HG02981 (cell line): ENCODE measurements at regions not wholly inside any gene's neighbourhood (a gene's known extent, or its start where the extent isn't known, plus 50 kb on each side); places are given as distances from the start of the nearest gene placed in this dataset.

Experiments used
- ATAC-seq: cut with Tn5 transposase; IDR thresholded peaks from one replicate; pipeline ENCODE4 v1.9.1; 2021; ENCODE audit warnings: mild to moderate bottlenecking, moderate library complexity; ENCODE audit not compliant: unreplicated experiment

DNA sequence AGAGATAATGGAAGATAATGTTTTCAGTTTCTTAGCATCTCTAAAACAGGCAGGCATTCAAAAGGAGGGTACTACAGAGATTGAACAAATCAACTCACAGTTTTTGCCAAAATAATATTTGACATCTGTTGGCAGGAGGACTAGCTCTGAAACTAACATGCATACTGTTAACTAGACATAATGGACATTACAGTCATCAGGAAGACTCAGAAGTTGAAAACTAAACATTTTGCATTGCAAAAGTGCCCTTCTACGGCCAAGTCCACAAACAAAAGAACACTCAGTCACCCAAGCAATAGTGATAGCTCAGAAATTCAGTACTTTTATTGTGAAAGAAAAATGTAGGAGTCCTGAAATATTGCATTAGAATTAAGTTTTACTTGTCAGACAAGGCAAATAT, 399.0 kb downstream of the HGF start:
- no peak for ATAC-seq

DNA sequence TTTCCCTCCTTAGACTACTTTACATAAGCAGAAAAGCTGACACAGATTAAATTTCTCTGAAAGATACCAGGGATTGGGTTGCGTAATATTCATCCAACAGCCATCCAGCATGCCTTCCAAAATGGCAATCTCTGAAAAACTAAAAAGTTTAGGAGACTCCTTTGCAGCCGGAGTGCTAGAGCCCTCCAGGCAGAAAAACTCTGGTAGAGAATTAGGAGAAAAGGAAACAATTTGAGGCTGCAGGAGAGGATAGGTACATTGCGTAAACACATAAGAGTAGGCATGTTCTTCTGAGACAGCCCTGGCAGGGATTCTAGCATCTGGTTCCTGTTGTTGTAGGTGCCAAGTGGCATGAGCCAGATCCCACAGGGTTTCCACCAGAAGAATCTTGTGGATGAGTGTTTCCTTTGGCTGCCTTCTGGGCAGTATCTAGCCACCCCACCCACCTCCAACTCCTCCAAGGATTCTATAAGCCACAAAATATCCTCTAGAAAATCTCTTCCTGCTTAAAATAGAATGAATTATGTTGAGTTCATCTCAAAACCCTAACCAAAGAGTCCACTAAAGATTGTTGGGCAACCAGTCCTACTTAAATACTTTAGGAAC, 402.4 kb downstream of the HGF start:
- ATAC-seq: no peak

DNA sequence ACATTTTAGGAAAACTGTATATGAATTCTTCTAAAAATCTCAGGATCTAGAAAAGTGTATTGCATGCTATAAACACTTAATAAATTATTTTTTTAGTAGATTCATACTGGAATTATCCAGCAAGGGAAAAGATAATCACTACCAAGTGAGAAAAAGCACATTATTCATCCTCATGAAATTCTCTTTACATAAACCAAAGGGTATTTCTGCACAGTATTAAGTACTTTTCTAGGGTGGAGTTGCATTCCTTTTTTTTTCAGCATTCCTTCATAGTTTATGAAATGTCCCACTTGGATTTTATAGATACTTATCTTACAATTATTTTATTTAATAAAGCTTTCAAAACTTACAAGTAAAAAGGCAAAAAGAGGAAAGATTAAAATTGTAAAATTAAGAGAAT, 403.3 kb downstream of the HGF start:
- no peak for ATAC-seq

DNA sequence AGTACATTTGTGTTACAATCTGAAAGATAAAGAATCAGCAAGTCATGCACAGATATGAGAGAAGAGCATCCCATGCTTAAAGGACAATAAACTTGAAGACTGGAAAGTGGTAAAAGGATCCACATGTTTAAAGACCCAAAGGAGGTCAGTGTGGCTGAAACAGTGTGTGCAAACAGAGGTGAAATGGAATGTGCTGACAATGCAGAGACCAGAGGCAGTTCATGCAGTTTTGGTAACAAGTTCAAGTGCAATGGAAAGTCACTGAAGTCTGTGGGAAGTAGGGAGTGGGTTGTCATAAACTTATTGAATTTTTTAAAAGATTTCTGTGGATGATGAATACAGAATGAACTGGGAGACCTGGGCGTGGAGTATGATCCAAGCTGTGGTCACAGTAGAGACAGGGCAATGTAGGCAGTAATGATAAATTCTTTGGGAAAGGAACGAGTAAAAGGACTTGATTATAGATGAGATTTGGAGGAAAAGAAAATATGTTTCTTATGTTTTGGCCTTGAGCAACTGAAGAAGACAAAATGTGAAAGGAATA, 408.0 kb downstream of the HGF start:
- no peak for ATAC-seq

DNA sequence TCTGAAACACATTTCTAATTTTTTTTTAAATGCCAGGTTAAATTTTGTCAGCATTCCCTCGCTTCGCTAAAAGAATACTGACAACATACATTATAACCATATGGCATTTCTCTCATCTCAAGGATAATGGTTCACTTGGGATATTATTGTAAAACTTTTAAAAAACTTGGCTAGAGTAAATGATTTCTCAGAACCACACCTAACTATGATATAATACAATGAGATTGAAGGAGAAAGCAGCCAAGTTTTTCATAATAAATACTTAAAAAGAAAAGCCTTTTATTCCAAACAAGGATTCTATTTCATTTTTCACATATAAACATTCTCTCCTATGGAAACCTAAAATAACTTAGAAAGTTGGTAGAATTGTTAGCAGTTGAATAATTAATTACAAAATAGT, 413.9 kb downstream of the HGF start:
- no peak for ATAC-seq

DNA sequence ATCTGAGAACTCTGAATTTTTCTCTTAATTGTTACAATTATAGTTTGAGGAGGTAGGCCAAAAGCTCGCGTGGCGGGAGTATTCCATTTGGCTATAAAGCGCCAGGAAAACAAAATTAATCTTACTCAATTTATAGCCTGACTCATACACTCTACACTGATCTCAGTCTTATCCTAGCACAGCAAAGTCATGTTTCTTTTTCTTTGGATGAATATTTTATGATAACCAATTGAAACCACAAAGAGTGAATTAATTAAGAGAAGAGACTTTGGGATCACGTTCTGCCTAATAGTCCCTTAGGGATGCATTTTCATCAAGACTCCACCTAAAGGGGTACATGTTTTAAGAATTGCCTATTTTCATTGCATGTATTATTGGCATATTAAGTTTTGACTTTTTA, 420.8 kb downstream of the HGF start:
- no peak for ATAC-seq

DNA sequence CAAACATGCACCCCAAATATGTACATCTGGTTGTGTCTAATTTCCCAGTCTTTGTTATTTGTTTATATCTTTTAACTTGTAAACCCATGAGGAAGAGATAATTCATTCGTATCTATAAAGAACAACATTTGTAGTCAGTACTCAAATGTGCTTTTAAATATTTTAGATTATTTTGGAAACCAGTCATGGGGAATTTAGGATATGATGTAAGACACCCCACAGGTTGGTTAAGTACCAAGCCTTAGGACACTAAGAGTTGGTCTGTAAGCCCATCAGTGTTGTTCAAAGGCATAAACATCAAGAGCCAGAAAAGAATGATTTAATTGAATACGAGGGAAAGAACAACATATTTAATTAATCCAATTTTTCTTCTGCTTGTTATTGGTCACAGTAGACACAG, 421.1 kb upstream of the SEMA3C start:
- no peak for ATAC-seq

DNA sequence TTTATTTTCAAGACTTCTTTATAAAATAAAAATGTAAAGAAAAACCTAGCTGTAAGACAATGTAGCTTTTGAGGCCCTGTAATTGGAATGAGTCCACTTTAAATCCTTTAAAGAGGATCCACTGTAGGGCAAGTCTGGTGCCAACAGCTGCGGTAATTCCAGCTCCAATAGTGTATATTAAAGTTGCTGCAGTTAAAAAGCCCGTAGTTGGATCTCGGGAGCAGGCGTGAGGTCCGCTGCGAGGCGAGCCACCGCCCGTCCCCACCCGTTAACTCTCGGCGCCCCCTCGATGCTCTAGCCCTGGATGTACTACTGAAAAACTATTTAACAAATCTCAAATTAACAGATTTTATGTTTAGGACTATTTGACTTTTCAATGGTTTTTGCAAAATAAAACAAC, 414.7 kb upstream of the SEMA3C start:
- ATAC-seq: no peak

DNA sequence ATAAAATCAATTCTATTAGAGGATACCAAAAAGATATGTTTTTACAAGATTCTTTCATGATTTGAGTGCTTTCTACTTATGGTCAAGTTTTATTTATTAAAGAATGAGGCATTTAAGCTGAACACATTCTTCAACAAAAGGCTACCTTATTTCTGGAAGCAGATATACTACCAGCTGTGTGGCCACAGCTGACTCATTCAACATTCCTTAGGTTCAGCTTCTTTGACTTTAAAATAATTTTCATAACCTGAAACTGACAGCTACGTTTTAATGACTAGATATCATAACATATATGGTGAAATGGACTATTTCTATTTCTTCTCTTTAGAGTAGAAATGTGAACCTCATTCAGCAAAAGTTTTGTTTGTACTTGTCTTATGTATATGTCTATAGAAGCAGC, 414.2 kb upstream of the SEMA3C start:
- ATAC-seq: no peak

DNA sequence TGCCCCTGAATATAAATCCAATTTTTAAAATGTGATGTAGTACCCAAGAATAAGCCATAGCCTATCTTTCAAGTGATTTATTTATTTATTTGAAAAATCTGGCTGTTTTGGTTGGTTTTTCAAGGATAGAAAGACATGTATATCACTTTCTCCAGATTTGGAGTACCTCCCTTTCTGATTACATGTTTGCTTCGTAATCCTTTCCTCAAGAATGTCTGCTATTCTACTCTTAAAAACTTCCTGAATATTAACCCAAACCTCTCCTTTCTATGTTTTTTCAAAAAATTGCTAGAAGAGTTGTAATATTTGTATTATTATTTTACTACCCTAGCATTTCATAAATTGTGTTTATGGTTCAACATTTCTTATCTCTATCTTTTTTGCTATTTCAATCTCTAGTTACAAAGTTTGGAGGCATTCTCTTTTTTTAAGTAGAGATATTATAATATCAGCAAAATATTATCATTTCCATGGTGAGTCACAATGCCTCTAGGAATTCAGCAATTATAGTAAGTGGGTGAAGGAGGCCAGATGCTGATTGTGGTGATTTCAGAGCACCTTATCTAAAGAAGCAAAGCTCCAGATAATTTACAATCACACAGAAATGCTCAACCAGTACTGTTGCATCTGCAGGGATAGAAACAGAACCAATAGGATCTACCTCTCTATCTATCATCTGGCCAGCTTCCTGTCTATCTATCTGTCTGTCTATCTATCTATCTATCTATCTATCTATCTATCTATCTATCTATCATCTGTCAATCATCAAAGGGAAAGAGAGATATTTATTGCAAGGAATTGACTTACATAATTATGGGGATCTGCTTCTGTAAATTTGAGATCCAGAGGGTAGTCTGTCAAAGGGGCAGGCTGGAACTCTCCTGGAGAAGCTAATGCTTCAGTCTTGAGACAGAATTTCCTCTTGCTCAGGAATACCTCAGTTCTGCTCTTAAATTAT, 412.5 kb upstream of the SEMA3C start:
- no peak for ATAC-seq

DNA sequence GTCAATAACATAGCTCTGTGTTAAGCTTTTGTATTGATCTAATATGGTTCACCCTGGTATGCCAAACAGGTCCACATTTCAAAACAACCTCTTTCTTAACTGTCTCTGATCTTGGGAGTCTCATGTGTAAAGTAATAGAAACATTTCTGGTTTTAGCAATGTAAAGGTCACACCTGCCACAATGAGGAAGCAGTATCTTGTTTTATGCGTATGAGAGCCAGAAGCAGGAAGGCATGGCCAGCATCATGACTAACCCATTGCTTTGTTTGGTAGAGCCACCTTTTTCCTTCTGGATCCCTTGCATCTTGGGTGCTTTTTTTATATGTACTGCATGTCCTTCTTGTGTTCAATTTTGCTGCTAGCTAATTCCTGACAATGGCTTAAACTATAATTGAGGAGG, 411.3 kb upstream of the SEMA3C start:
- no peak for ATAC-seq

DNA sequence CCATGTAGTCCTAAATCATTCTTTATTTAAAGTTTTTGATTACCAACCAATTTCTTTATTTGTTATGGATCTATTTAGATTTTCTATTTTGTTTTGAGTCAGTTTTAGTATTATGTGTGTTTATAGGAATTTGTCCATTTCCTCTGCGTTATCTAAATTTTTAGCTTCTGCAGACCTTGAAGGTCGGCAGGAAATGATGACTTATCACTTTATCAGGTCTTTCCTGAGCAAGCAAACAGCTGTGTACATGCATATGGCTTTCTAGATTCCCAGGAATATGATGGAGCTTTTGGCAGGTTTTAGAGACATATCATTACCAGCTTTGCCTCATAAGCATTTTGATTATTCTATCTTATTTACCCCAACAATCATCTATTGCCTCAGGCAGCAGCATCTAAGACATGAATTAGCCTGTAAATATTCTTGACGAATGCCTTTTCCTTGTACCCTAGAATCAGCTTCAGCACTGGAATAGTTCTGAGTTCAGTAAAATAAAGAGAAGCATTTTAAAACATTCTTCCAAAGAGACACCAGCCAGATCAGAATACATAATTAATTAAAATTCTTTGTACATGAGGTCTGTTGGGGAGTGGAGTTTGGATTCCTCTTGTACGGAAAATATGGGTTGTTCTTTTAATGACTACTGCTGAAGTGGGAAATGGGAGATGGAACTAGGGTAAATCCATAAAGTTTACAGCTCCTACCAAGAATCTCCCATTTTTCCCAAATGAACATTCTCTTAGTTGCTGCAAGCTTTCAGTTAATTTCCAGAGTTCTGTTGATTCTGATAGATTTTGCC, 408.8 kb upstream of the SEMA3C start:
- no peak for ATAC-seq

DNA sequence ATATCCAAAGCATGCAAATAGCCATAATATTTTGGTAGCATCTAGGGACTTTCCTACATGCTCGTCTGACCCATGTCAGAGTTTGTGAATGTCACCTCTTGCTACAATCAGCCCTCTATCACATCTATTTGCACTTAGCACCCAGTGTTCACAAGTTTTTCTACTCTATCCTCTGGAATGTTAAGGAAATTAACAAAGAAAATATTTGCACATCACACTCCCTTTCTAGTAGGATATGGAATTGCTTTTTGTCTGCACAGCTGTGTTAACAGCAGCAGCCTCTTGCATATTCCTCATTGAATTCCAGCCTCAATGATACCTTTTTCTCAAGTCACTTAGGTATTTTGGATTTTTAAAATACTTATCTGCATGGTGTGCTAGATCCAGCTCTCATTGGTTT, 403.1 kb upstream of the SEMA3C start:
- no peak for ATAC-seq

DNA sequence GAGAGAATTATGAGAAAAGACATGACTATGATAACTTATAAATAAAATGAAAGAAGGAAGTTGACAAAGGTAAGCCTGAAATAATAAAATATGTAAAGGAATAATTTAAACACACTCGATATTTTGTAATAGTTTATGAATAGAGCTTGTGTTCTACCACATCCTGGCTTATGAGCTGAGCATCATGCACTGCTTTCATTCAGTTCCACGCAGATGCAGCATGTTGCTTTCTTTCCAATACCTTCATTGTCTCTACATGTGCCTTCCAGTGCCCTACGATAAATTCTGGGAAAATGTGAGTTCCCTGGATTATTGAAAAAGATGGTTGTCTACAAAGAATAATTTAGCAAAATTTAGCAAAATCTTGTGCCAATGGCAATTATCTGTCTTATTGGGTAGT, 398.9 kb upstream of the SEMA3C start:
- no peak for ATAC-seq

DNA sequence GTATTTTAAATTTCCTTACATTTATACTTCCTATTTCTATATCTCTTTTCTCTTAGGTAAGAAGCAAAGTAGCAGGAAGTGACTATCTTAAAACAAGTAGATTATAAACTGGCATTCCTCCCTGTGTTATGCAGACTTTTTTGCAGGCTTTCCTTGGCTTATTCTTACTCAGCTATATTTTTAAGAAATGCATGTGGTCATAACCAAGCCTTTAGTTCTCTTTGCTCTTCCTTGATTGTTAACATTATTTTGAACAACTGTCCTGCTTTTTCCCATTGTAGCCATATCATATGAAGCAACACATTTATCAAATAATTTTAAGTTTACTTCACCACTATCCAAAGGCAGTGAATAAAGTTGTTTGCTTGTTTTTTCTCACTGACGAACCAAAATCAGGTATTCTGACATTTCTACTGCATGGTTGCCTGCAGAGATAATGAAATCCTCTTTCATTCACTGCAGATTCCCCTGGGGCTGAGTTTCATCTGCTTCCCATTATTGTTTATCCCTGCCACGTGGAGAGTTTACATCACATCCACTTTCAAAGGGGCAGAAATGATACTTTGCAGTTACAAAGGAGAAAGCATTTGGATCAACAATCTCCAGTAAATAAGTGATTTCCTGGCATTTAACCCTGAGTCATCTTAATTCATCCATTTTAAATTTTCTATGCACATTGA, 389.9 kb upstream of the SEMA3C start:
- ATAC-seq: no peak

DNA sequence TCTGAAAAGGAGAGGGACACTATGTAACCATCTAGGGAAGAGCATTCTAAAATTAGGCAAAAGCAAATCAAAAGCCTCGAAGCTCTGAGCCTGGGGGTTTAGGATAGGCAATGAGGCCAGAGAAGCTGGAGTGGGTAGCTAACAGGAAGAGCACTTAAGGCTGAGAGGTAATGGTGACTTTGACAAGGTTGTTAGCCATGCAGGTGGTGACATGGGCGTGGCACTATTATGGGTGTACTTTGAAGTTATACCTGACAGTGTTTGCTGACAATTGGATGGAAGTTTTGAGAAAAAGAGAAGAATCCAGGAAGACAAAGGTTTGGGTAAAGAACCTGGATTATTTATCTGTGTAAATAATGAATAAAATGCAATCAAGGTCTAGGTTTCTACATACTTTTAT, 383.0 kb upstream of the SEMA3C start:
- no peak for ATAC-seq

DNA sequence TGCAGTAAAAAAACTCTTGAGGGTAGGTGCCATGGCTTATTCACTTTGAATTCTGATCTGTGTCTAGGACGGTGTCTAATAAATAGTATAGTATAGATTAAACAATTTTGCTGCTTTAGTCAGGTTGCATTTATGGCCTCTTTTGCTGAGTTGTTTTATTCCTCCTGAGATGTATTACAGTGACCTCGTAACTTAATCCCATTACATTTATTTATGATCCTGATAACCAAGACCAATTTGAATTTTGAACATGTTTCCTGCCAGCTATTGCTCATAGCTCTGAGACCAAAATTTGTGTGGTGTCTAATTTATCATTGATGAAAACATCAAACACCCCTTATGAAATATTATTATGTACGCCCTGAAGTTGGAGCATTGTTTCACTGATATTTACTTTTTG, 381.9 kb upstream of the SEMA3C start:
- no peak for ATAC-seq

DNA sequence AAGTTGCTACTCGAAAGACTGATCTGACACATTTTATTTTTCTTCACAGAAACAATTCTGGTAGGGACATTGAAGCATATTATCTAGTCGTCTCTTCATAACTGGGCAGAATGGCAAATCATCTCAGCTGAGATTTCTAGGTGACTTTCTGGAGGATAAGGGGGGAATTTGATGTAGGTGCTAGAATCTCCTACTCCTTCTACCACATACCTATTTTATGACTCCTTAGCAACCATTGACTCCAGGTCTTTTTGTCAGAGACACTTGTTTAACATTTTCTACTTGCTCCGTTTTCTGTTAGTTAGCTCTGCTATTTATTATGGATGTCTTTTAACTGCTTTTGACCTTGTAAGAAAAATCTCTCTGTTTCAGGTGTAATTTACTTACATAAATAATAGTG, 380.9 kb upstream of the SEMA3C start:
- no peak for ATAC-seq

DNA sequence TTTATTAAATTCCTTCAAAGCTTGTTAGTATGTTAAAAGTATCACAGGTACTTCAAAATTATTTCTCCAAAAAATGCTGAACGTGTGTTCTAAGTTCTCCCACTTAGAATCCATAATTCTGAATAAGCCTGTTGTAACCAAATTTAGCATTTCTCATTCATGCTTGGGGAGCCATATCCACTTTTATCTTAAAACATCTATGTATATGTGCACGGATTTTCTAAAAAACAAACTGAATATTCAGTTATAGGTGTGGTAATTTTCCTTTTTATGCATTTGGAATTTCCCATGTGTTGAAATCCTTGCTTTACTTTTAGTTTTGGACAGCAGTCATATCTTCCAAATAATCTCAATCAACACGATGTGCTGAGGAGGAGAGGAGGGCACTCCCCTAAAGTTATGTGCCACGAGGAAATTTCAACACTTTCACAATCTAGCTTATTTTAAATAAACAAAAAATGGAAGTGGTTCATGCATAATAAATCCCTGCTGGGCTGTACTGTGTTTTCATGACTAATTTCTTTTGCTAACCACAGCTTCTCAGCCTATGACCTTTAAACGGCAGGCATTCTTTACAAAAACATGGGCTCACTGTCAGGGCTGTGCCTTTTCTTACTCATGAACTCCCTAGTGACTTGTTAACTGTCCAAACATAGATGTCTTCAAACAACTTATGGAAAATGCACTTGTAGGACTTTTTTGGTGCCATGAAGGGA, 380.3 kb upstream of the SEMA3C start:
- no peak for ATAC-seq

DNA sequence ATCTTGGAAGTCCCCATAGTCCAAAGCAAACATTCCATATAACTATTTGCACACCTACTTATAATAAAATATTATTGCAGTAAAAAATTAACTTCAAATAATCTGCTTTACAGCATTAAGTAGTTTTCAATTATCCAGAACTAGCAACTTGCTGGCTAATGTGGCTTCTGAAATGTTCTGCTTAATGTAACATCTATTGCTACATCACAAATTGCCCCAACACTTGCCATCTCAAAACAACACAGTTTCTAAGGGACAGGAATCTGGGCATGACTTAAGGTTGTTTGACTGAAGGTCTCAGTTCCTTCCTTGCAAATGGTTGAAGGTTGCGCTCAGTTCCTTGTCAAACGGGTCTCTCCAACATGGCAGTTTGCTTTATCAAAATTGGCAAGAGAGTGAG, 378.5 kb upstream of the SEMA3C start:
- no peak for ATAC-seq
